HUES6 (cell line): ENCODE measurements at regions not wholly inside any gene's neighbourhood (a gene's known extent, or its start where the extent isn't known, plus 50 kb on each side); places are given as distances from the start of the nearest gene placed in this dataset.
"Not testable (repeated sequence)": the region's sequence is repeated elsewhere in the genome, so short reads cannot be mapped to it uniquely, and the experiment has no call there.

Experiments used
- H3K27ac ChIP-seq: 2 replicates; pipeline ENCODE4 v1.7.0; 2013; ENCODE audit warnings: low read depth, mild to moderate bottlenecking, low read length, inconsistent platforms
- H3K27me3 ChIP-seq: 2 replicates; pipeline ENCODE4 v1.6.1; 2013; ENCODE audit warnings: low read length; ENCODE audit not compliant: control insufficient read depth, insufficient read depth
- H3K36me3 ChIP-seq: 2 replicates; pipeline ENCODE4 v1.6.1; 2013; ENCODE audit warnings: low read length; ENCODE audit not compliant: control insufficient read depth, insufficient read depth
- H3K4me1 ChIP-seq: 2 replicates; pipeline ENCODE4 v1.6.1; 2013; ENCODE audit warnings: low read length; ENCODE audit not compliant: control insufficient read depth, insufficient read depth
- H3K4me3 ChIP-seq: 2 replicates; pipeline ENCODE4 v1.5.1; 2013; ENCODE audit warnings: low read depth, low read length
- H3K9ac ChIP-seq: one replicate; pipeline ENCODE4 v1.6.1; 2013; ENCODE audit warnings: mild to moderate bottlenecking, low read length
- H3K9me3 ChIP-seq: 2 replicates; pipeline ENCODE4 v1.6.1; 2013; ENCODE audit warnings: low read depth, low read length; ENCODE audit not compliant: control insufficient read depth, insufficient read depth

GRCh38 chr6:47407300-47408281 lies 70.0 kb upstream of the CD2AP start:
- no peaks in the 10 kb centered on the region for H3K4me1 ChIP-seq
- no peaks in the 10 kb centered on the region for H3K27me3 ChIP-seq
- H3K36me3 ChIP-seq, result no peaks in the 10 kb centered on the region
- no peak overlapping the region for H3K4me3 ChIP-seq
- H3K9ac ChIP-seq, result no peak overlapping the region
- no peak overlapping the region for H3K27ac ChIP-seq
- H3K9me3 ChIP-seq, result no peaks in the 10 kb centered on the region

- H3K9me3 ChIP-seq, result no peaks in the 10 kb centered on the region
- no peak overlapping the region for H3K4me3 ChIP-seq
- H3K4me1 ChIP-seq, result peaks cover 13% of the 10 kb centered on the region
- H3K27ac ChIP-seq, result no peak overlapping the region
- H3K9ac ChIP-seq, result no peak overlapping the region
- no peaks in the 10 kb centered on the region for H3K36me3 ChIP-seq
- no peaks in the 10 kb centered on the region for H3K27me3 ChIP-seq
Observed at GRCh38 chr6:47413752-47414422, 63.7 kb upstream of the CD2AP start.

- Histone ChIP-seq H3K4me3 (no peak overlapping the region), H3K9me3 (no peaks in the 10 kb centered on the region), H3K4me1 (peaks cover 13% of the 10 kb centered on the region), H3K9ac (no peak overlapping the region), H3K27ac (no peak overlapping the region), H3K36me3 (no peaks in the 10 kb centered on the region), H3K27me3 (no peaks in the 10 kb centered on the region)
Observed at GRCh38 chr6:47414423-47415167, 63.0 kb upstream of the CD2AP start.

GRCh38 chr6:47416396-47417345 lies 60.9 kb upstream of the CD2AP start:
- Histone ChIP-seq H3K36me3 (no peaks in the 10 kb centered on the region), H3K4me1 (peaks cover 13% of the 10 kb centered on the region), H3K9ac (no peak overlapping the region), H3K27me3 (no peaks in the 10 kb centered on the region), H3K9me3 (no peaks in the 10 kb centered on the region), H3K4me3 (no peak overlapping the region), H3K27ac (no peak overlapping the region)

- H3K9me3 ChIP-seq, result no peaks in the 10 kb centered on the region
- H3K27ac ChIP-seq, result no peak overlapping the region
- H3K4me1 ChIP-seq, result peaks cover 5% of the 10 kb centered on the region; the same call in 1 of the 2 replicates
- H3K27me3 ChIP-seq, result no peaks in the 10 kb centered on the region
- H3K9ac ChIP-seq, result no peak overlapping the region
- no peak overlapping the region for H3K4me3 ChIP-seq
- H3K36me3 ChIP-seq, result no peaks in the 10 kb centered on the region
Observed at GRCh38 chr6:47419621-47420020, 58.0 kb upstream of the CD2AP start.

- Histone ChIP-seq H3K9me3 (no peaks in the 10 kb centered on the region), H3K27me3 (no peaks in the 10 kb centered on the region), H3K36me3 (no peaks in the 10 kb centered on the region), H3K4me3 (no peak overlapping the region), H3K9ac (no peak overlapping the region), H3K27ac (no peak overlapping the region), H3K4me1 (no peaks in the 10 kb centered on the region)
Observed at GRCh38 chr6:47420394-47421371, 56.9 kb upstream of the CD2AP start.

GRCh38 chr6:47423079-47423478 lies 54.5 kb upstream of the CD2AP start:
- Histone ChIP-seq H3K9ac (no peak overlapping the region), H3K27me3 (no peaks in the 10 kb centered on the region), H3K27ac (no peak overlapping the region), H3K4me3 (no peak overlapping the region), H3K4me1 (0 out of 2 replicates have a peak, but pooled peaks cover 2% of the 10 kb centered on the region), H3K36me3 (no peaks in the 10 kb centered on the region), H3K9me3 (peaks cover 19% of the 10 kb centered on the region)

- no peak overlapping the region for H3K27ac ChIP-seq
- H3K9me3 ChIP-seq, result peaks cover 19% of the 10 kb centered on the region
- H3K36me3 ChIP-seq, result no peaks in the 10 kb centered on the region
- H3K4me3 ChIP-seq, result no peak overlapping the region
- H3K27me3 ChIP-seq, result no peaks in the 10 kb centered on the region
- H3K4me1 ChIP-seq, result peaks cover 12% of the 10 kb centered on the region
- H3K9ac ChIP-seq, result no peak overlapping the region
Observed at GRCh38 chr6:47424436-47424836, 53.2 kb upstream of the CD2AP start.

- H3K36me3 ChIP-seq, H3K27me3 ChIP-seq, H3K4me3 ChIP-seq, H3K9ac ChIP-seq, H3K27ac ChIP-seq: not testable (repeated sequence)
- H3K9me3 ChIP-seq, result peaks cover 19% of the 10 kb centered on the region
- peaks cover 21% of the 10 kb centered on the region for H3K4me1 ChIP-seq
Observed at GRCh38 chr6:47425724-47426123, 51.9 kb upstream of the CD2AP start.
